HG02610 (cell line): ENCODE measurements at regions not wholly inside any gene's neighbourhood (a gene's known extent, or its start where the extent isn't known, plus 50 kb on each side); places are given as distances from the start of the nearest gene placed in this dataset.
"Not testable (repeated sequence)": the region's sequence is repeated elsewhere in the genome, so short reads cannot be mapped to it uniquely, and the experiment has no call there.

Experiments
- ATAC-seq: cut with Tn5 transposase; IDR thresholded peaks from one replicate; pipeline ENCODE4 v1.9.1; 2021; ENCODE audit warnings: mild to moderate bottlenecking, moderate library complexity; ENCODE audit not compliant: unreplicated experiment

DNA sequence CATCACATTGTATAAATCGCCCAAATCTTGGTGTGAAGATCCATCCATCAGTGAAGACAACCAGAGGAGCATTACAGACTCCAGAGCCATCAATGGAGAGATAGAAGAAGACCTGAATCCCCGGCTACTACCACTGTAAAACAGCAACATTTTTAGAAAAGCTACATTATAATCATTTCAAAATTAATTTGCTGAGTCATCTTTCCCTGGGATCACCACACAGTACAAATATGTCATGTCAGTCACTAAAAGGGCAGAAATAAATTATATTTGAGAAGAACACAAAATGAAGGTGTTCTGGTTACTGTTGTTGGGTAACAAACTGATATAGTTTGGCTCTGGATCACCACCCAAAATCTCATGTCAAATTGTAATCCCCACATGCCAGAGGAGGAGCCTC is 218.5 kb upstream of the STT3B start:
- no peak for ATAC-seq

DNA sequence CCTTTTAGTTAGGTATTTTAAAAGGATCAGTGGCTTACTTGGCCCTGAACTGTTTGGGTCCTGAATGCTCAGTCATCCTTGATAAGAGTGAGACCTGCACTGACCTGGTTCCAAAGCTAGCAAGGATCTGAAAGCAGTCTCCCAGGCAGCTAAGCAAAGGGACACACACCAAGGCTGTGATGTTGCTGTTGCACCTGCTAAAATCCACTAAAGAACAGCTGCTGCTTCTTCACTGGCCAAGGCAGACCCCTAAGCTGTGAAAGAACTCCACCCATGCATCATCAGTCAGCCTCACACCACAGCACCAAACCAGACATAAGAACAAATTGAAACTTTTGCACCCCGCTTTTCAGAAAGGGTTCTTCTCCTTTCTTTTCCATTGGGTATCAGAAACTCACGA is 213.4 kb upstream of the STT3B start:
- no peak for ATAC-seq

DNA sequence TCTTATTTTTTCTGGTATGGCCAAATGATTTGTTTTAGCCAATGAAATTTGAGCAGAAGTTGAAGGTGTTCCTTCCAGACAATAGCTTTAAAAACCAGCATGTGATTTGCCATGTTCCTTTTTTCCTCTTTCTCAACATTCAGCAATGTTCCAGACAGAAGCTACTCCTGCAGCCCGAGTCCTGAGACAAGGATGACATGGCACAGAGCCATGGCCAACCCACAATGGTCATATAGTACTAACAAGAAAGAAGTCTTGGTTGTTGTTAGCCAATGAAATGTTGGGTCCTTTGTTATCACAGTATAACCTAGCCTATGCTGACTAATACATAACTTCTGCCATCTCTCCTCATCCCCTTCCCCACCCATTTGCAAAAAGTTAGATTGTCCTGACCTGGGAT is 211.1 kb upstream of the STT3B start:
- no peak for ATAC-seq

DNA sequence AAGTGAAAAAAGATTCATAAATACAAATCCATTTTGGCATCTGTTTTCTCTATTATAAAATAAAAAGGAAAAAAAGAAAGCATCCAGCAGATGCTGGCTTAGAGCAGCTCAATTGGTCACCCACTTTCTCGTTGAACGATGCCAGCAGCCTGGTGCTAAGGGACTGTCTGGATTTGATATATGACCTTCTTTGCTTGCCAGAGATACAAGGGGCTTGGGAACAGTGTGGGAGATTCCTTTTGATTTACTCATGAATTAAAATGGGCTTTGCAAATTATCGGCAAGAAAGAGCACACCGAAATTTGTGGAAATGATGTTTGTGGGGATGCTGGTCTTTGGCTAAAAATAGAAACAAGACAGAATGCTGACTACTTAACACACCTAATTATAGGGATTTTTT is 210.3 kb upstream of the STT3B start:
- no peak for ATAC-seq

DNA sequence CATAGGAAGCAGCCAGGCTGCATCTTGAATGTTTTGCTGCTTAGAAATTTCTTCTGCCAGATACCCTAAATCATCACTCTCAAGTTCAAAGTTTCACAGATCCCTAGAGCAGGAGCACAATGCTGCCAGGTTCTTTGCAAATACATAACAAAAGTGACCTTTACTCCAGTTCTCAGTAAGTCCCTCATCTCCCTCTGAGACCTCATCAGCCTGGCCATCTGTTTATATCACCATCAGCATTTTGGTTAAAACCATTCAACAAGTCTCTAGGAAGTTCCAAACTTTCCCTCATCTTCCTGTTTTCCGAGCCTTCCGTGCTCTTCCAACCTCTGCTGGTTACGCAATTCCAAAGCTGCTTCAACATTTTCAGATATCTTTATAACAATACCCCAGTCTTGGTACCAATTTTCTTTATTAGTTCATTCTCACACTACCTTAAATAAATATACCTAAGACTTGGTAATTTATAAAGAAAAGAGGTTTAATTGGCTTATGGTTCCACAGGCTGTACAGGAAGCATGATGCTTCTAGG is 204.8 kb upstream of the STT3B start:
- ATAC-seq: not testable (repeated sequence)

DNA sequence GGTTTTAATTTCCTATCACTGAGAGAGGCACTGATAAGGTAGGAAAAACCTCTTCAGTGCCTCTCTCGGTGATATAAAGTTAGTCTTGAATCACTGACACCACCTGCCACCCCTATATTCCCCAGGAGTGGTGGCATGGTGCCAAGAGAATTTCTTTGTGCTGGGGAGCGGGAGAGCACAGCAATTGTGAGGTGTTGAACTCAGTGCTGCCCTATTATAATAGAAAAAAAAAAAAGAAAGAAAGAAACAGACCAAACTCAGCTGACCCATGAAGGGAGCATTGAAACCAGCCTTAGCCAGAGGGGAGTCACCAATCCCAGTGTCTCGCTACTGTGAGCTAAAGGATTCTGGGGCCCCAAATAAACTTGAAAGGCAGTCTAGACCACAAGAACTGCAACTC is 201.4 kb upstream of the STT3B start:
- no peak for ATAC-seq

DNA sequence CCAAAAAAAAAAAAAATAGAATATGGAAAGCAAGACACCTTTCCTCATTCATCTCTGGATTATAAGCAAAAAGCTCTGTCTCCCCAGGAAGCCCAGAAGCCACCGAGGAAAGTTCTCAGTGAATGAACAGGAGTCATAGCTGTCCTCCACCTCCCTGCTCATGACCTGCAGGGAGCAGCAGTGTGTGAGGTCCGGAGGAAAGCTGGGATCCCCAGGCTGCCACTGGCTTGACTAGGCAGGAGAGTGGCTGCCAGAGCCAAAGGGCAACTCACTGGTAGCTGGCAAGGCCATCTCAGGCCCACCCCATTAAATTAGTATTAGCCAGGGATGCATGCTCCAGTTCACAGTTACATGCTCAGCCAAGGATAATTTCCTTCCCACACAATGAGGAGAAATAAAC is 191.6 kb upstream of the STT3B start:
- no peak for ATAC-seq

DNA sequence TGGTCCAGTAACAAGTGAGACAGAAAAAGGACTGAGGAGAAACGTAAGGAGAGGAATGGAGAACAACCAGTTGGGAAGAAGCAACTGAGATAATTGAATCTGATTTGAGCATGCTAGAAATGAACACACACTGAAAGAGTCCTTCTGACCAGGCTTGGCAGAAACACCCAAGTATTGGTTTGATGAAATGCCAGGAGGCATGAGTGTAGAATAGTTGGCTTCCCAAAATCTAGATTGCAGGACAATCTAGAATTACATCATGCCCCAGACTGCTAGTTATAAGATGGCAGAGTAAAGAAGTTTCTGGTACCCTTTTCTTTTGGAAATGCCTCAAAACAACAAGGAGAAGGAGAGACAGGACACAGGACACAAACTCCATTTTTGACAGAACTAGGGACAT is 189.7 kb upstream of the STT3B start:
- no peak for ATAC-seq

DNA sequence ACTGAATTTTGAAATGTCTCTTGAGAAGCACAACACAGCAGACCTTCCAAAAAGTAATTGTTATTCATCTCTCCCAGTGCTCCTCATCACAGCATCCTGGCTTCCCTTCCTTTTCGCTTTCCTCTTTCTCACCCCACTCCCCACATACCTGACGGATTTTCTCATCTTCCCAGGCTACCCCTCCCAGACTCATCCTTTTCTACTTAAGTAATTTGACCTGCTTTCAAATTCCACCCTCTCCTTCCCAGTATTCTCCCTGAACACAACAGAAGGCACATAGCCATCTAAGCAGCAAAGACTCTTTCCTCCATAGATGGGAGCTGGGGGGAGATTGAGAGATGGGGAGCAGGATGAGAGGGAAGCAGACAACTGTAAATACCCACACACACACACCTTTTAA is 187.1 kb upstream of the STT3B start:
- ATAC-seq: no peak

DNA sequence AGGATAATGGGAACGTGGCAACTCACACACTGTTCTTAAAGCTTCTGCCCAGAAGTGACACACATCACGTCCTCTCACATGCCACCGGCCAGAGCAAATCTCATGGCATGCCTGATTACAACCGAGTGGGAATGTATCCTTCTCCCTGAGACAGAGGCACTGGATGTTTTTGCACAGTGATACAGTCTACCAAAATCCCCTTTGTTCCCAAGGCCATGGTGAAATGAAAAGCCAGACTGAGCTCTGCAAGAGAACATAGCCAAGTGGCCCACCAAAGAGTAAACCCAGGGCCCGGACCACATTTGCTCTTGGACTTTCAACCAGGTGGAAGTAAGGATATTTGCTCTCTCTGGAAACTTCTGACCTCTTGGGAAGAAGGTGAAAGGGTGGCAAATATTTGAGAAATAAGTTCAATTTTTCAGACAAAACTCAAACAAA is 186.2 kb upstream of the STT3B start:
- ATAC-seq: no peak

DNA sequence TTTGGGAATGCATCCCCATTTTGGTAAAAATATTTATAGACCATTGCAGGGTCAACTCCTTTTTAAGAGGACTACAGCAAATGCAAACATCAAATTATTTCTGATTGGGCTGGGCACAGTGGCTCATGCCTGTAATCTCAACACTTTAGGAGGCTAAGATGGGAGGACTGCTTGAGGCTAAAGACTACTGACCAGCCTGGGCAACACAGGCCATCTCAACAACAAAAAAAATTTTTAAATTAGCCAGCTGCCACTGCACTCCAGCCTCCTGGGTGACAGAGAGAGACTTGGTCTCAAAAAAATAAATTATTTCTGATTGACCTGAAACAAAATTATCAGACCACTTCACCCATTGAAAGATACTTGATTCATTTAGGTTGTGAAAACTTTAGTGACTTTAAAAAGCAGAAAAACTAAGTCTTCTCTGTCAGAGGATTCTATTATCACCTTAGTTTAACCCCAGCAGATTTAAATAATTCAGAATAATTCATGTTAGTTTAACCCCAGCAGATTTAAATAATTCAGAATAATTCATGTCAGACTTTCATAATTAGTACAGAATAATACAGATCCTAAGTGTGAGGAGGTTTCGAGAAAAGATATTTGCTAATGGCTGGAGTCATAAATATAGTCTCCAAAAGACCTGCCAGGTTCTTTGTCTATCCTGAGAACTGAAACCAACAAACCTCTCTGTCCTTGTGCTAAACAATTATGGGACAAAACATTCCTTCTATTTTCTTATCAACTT is 183.6 kb upstream of the STT3B start:
- no peak for ATAC-seq

DNA sequence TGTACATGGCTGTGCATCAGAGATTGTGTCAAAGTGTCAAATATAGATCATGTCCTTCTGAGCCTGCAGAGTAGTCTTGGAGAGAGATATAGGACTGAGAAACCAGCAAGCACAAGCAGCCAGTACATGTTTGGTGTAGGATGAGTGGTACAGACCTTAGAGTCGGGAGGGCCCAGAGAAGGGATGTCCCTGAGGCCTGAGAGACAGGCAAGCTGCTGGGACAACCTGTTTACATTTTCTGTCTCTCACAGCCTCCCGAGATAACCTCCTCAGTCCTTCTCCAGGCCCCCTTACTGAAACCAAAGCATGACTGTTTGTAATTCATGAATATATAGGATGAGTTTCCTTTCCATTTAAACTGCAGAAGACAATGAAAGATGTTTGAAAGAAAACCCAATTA is 182.4 kb upstream of the STT3B start:
- no peak for ATAC-seq

DNA sequence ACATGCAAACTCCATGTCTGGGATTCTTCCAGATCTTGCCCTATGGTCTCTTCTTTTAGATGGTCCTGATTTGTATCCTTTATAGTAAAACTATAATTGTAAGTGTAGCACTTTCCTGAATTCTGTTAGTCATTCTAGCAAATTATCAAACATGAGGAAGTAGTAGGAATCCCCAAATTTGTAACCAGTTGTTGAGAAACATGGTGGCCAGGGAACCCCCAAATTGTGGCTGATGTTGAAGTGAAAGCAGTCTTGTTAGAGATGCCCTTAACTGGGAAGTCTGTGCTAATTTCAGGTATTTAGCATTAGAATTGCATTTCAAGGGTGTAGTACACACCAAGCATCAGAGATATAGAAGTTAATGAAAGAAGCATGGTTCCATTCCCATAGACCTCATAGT is 180.4 kb upstream of the STT3B start:
- ATAC-seq: no peak

DNA sequence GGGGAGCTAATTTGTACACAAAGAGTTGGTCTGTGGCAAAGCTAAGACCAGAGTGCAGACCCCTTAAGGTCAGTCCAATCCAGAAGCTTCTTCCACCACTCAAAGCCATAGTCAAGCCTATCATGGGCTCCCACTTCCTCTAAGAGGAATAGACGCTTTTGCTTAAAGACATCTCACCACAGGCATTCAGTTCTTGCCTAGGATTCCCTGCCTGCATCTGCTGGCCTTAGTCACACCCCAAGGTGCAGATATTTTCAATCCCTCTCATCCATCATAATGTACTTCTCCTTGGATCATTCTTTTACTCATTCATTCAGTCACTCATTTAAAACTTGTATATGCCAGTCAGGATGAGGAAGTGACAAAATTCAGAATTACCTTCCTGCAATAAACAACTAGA is 179.6 kb upstream of the STT3B start:
- ATAC-seq: no peak

DNA sequence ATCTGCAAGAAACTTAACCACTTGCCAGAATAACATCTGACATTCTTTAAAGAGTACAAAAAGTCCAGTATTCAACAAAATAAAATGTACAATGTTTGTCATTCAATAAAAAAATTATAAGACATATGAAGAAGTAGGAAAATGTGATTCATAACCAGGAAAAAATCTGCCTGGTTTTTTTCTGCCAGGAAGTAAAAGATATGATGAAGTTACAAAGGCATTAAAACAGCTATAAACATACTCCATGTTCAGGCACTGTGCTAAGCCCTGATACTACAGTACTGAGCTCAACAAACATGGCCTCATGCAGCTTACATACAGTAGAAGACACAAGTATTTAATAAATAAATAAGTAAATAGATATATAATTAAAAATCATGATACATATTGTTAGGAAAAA is 178.4 kb upstream of the STT3B start:
- no peak for ATAC-seq

DNA sequence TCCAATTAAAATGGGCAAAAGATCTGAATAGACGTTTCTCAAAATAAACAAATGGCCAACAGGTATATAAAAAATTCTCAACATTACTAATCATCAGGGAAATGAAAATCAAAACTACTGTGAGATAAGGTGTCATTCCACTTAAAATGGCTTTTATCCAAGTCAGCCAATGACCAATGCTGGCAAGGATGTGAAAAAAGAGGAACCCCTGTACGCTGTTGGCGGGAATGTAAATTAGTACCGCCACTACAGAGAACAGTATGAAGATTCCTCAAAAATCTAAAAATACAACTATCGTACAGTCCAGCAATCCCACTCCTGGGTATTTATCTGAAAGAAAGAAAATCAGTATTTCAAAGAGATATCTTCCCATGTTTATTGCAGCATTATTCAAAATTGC is 176.9 kb upstream of the STT3B start:
- no peak for ATAC-seq

DNA sequence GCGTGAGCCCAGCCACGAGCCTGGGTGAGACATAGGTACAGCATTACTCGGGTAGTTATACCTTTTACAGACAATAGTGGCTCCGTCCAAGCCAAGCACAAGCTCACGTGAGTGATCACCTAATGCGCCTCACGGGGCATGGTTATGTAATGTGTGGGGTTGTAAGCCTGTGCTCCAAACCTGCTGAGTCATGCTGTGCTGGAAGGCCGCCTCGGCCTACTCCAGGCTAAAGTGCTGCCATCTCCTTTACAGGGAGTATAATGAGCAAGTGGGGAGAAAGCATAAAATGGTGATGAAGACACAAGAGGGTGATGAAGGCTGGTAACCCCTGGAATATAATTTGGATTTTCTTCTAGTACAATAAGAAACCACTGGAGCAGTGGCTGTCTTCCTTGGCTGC is 175.8 kb upstream of the STT3B start:
- ATAC-seq: no peak

DNA sequence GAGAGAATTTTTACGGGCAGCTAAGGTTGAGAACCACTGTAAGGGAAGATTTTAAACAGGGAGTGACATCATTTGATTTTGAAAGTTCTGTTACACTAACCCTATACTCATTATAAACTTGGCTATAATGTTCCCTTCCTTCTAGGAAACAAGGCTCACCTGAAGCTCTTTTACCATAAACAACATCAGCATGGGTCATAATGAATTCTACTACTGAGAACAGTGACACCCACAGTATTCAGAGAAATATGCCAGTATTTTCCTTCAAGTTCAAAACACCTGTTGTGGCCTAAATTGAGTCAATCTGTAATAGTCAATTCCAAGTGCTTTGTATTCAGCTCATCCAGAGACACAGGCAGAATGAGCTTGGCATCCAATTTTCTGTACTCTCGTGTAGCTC is 175.3 kb upstream of the STT3B start:
- ATAC-seq: no peak

DNA sequence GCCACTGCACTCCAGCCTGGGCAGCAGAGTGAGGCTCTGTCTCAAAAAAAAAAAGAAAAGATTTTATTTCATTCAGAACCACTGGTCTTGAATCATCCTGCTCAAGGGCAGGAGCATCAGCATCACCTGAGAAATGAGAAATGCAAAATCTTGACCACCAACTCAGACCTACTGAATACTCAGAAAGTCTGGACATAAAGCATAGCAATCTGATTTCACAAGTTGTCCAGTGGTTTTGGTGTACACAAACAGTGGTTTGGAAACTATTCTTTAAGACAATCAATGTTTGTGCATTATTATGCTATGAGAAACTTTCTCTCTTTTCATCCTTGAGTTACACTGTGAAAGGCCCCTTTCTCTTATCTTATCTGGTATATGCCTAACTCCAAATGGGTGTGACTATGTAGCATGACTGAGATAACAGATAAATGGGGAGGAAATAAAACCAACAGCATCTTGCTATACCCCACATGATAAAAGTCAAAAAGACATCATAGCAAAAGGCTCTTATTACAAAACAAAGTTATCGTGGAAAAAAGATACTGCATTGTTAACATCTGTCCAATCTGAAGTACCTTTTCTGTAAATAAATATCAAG is 174.2 kb upstream of the STT3B start:
- ATAC-seq: no peak

DNA sequence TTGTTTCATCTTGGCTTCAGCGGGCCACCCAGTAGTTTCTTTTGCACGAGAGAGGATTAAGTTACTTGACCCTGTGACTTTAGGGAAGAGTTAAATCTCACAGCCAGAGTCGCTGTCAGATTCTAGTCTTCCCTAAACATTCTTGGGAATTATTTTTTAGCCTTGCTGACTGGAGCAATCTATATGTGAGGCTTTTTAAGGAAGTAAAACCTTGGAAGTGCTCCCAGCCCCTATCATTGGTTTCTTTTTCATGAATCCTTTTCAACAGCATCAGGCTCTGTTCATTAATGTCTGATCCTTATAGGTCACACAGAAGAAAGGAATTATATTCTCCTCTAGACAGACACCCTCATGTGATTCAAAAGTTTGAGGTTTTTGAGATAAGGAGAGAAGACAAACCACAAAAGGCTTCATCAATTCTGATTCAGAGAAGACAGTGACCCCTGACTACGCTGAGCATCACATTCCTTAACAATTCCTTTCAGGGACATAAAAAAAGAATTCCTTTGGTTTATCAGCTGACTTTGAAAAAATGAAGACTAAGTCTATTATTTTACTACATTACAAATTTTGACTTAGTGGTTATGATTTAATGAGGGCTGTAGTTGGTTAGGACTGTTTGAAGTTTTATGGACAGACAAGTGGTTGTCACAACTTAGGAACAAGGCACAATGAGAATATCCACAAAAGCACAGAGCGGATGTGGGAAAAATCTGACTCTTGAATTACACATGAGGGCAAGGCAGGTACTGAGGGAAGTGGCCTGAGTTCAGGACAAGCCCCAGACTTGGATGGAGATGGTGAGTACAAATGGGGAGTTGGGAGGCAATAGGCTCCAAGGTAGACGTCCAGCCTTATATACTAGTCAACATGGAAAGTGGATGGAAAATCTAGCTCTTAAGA is 171.1 kb upstream of the STT3B start:
- ATAC-seq: no peak

DNA sequence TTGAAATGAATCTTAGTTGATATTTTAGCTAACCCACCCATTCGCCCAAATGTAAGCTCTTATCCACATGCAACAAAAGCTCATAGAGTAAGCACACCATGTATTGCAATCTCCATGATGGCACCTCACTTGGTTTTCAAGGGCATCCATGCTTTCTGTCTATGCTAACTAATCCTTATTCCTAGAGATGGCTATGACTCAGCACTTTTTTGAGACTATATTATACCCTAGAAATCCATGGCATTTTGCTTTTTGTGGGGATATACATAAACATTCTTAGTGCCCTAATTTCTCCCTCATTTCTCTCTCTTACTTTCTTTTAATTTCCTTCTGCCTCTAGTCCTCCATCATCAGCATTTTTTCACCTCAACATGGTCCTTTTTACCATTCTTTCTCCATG is 168.5 kb upstream of the STT3B start:
- ATAC-seq: no peak

DNA sequence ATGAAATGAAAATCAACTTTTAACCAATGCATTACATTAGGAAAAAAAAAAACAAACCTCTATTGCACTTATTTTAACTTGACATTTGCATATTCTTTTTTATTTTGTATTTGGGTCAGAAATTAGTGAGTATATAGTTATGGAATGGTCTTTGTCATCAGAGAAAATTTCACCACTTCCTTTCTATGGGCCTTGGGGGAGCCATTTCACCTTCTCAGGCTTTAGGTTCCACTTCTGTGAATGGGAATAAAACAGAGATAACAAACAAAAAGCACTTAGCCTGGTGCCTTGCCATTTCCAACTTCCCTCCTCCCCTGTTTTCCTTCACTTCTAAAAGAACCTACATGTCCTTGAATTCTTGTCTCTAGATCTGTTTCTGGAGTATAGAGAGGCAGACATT is 168.0 kb upstream of the STT3B start:
- ATAC-seq: no peak
